ENCODE measurements at regions not wholly inside any gene's neighbourhood (a gene's known extent, or its start where the extent isn't known, plus 50 kb on each side); places are given as distances from the start of the nearest gene placed in this dataset.
"Not testable (repeated sequence)": the region's sequence is repeated elsewhere in the genome, so short reads cannot be mapped to it uniquely, and the experiment has no call there.

DNA sequence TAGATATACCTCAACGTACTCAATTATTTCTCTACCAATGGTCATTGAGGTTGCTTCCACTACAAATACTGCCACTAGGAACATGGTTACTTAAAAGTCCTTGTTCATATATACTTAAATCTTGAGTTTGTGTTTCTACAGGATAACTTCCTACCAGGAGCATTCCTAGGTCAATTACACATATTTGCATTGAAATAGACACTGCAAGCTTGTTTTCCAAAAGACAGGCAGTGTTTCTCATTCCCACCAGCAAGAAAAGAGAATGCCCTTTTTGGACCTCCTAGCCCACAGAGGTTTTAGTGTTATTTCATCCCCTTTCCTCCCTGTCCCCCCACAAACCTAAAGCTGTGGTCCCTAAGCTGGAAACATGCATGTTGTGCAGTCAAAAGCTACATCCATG, 177.3 kb downstream of the ID4 start:
- 38 to 48% methylated on average over 1 of the region's 1 CpG for WGBS, 2 experiments (ENCODE audit: low coverage in 1 of 2, low lambda C conversion rate in 2 of 2, missing lambda C conversion rate in 2 of 2)
- no peak for DNase-seq
- no peaks in the 10 kb centered on the region for H4K20me1 ChIP-seq (ENCODE audit: insufficient read depth)
- no peak overlapping the region for H3K4me3 ChIP-seq
- no peaks in the 10 kb centered on the region for H3K4me1 ChIP-seq (ENCODE audit: insufficient read depth)
- H3K9me2 ChIP-seq (ENCODE audit: insufficient read depth), result no peaks in the 10 kb centered on the region
- no peaks in the 10 kb centered on the region for H3K36me3 ChIP-seq (ENCODE audit: low read depth)
- H2AFZ ChIP-seq, result no peak overlapping the region
- TF ChIP-seq EZH2 (IDR thresholded peaks at IDR 0.05; ENCODE audit: insufficient read depth, poor library complexity, severe bottlenecking) (no peak), EZH2phosphoT487 (IDR thresholded peaks at IDR 0.05; ENCODE audit: insufficient read depth, low read depth) (no peak)
- H3F3A ChIP-seq (ENCODE audit: insufficient read depth), result no peaks in the 10 kb centered on the region
- H3K79me2 ChIP-seq (ENCODE audit: insufficient read depth), result no peaks in the 10 kb centered on the region
- no peak overlapping the region for H3K4me2 ChIP-seq (ENCODE audit: unreplicated experiment)
- no peak overlapping the region for H3K9ac ChIP-seq
- H3K27me3 ChIP-seq (replicated peaks; ENCODE audit: insufficient read depth), result no peaks in the 10 kb centered on the region
- in situ Hi-C loops (cut with MboI), result no loop called here
- H3K9me3 ChIP-seq (ENCODE audit: low read depth), result no peaks in the 10 kb centered on the region
- no peak overlapping the region for H3K27ac ChIP-seq

DNA sequence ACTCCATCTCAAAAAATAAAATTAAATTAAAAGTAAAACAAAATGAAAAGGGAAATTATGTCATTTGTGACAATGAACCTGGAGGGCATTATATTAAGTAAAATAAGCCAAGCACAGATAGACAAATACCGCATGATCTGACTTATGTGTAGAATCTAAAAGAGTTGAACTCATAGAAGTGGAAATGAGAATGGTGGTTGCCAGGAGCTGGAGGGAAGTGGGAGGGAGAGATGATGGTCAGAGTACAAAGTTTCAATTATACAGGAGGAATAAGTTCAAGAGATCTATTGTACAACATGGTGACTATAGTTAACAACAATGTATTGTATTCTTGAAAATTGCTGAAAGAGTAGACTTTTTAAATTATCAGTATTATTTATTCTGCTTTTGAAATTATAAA, 183.4 kb downstream of the ID4 start:
- H3K4me3 ChIP-seq, result no peak overlapping the region
- H3F3A ChIP-seq (ENCODE audit: insufficient read depth), result no peaks in the 10 kb centered on the region
- no peaks in the 10 kb centered on the region for H3K4me1 ChIP-seq (ENCODE audit: insufficient read depth)
- TF ChIP-seq EZH2 (IDR thresholded peaks at IDR 0.05; ENCODE audit: insufficient read depth, poor library complexity, severe bottlenecking), result no peak
- no peak for TF ChIP-seq EZH2phosphoT487 (IDR thresholded peaks at IDR 0.05; ENCODE audit: insufficient read depth, low read depth)
- H3K9me3 ChIP-seq (ENCODE audit: low read depth), result no peaks in the 10 kb centered on the region
- no peaks in the 10 kb centered on the region for H3K36me3 ChIP-seq (ENCODE audit: low read depth)
- H3K27me3 ChIP-seq (replicated peaks; ENCODE audit: insufficient read depth), result no peaks in the 10 kb centered on the region
- WGBS, 2 experiments (ENCODE audit: low coverage in 1 of 2, low lambda C conversion rate in 2 of 2, missing lambda C conversion rate in 2 of 2), result 51 to 57% methylated on average over 1 of the region's 1 CpG
- no peak overlapping the region for H2AFZ ChIP-seq
- H3K27ac ChIP-seq, result no peak overlapping the region
- H3K9ac ChIP-seq, result no peak overlapping the region
- DNase-seq, result no peak
- no peaks in the 10 kb centered on the region for H4K20me1 ChIP-seq (ENCODE audit: insufficient read depth)
- H3K4me2 ChIP-seq (ENCODE audit: unreplicated experiment), result no peak overlapping the region
- H3K79me2 ChIP-seq (ENCODE audit: insufficient read depth), result no peaks in the 10 kb centered on the region
- no peaks in the 10 kb centered on the region for H3K9me2 ChIP-seq (ENCODE audit: insufficient read depth)
- in situ Hi-C loops (cut with MboI), result no loop called here

DNA sequence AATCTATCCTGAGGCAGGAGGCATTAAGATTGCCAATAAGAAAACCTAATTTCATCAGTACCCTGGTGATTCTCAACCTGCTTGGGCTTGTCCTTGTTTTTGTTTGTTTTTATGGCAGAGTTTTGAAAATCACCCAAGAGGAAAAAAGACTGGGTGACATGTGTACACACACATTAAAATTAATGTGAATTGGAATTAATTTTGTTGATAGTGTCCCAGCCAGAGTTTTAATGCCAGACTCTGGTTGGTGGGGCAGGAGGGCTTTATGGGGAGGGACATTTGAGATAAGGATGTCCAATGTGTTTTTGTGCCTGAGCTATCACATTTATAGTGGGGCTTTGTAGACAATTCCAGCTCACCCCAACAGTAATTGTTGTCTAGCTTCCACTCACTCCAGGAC, 184.6 kb downstream of the ID4 start:
- Histone ChIP-seq H3K9ac (no peak overlapping the region), H3K9me2 (ENCODE audit: insufficient read depth) (no peaks in the 10 kb centered on the region), H4K20me1 (ENCODE audit: insufficient read depth) (no peaks in the 10 kb centered on the region), H3K27me3 (replicated peaks; ENCODE audit: insufficient read depth) (no peaks in the 10 kb centered on the region), H3K4me2 (ENCODE audit: unreplicated experiment) (no peak overlapping the region), H3K9me3 (ENCODE audit: low read depth) (no peaks in the 10 kb centered on the region), H3F3A (ENCODE audit: insufficient read depth) (no peaks in the 10 kb centered on the region), H3K4me3 (no peak overlapping the region), H3K36me3 (ENCODE audit: low read depth) (no peaks in the 10 kb centered on the region), H3K4me1 (ENCODE audit: insufficient read depth) (no peaks in the 10 kb centered on the region), H3K27ac (no peak overlapping the region), H3K79me2 (ENCODE audit: insufficient read depth) (no peaks in the 10 kb centered on the region), H2AFZ (no peak overlapping the region)
- DNase-seq, result no peak
- in situ Hi-C loops (cut with MboI), result no loop called here
- TF ChIP-seq EZH2 (IDR thresholded peaks at IDR 0.05; ENCODE audit: insufficient read depth, poor library complexity, severe bottlenecking) (no peak), EZH2phosphoT487 (IDR thresholded peaks at IDR 0.05; ENCODE audit: insufficient read depth, low read depth) (no peak)

DNA sequence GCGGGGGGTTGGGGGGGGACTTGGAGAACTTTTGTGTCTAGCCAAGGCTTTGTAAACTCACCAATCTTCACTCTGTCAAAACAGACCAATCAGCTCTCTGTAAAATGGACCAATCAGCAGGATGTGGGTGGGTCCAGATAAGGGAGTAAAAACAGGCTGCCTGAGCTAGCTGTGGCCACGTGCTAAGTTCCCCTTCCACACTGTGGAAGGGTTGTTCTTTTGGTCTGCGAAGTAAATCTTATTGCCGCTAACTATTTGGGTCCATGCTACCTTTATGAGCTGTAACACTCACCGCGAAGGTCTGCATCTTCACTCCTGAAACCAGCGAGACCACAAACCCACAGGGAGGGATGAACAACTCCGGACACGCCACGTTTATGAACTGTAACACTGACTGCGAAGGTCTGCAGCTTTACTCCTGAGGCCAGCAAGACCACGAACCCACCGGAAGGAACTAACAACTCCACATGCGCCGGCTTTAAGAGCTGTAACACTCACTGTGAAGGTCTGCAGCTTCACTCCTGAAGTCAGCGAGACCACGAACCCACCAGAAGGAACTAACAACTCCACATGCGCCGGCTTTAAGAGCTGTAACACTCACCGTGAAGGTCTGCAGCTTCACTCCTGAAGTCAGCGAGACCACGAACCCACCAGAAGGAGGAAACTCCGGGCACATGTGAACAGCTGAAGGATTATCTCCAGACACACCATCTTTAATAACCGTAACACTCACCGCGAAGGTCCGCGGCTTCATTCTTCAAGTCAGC, 186.6 kb downstream of the ID4 start:
- H3K79me2 ChIP-seq (ENCODE audit: insufficient read depth); H3K9ac ChIP-seq; H4K20me1 ChIP-seq (ENCODE audit: insufficient read depth); H3F3A ChIP-seq (ENCODE audit: insufficient read depth); H3K4me3 ChIP-seq; H3K4me2 ChIP-seq (ENCODE audit: unreplicated experiment); H2AFZ ChIP-seq; in situ Hi-C loops (cut with MboI); H3K4me1 ChIP-seq (ENCODE audit: insufficient read depth); H3K27ac ChIP-seq; H3K9me3 ChIP-seq (ENCODE audit: low read depth); H3K36me3 ChIP-seq (ENCODE audit: low read depth); DNase-seq; H3K9me2 ChIP-seq (ENCODE audit: insufficient read depth); H3K27me3 ChIP-seq (replicated peaks; ENCODE audit: insufficient read depth): not testable (repeated sequence)
- 77 to 80% methylated on average over 23 to 28 of the region's 28 CpGs for WGBS, 2 experiments (ENCODE audit: low coverage in 1 of 2, low lambda C conversion rate in 2 of 2, missing lambda C conversion rate in 2 of 2)

DNA sequence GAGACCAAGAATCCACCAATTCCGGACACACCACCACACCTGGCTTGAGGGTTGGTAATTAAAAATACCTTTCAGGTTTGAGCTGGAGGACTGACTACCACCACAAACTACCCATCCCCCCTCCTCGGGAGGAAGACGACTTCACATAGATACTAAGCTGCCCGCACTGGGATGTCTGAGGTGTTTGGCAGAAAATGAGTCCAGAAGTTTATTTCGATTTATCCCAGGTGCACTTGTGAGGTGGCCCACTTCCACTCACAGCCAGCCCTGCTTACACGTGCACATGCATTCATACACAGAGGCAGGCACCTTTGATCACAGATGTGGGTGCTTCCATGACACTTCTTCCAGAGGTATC, 187.1 kb downstream of the ID4 start:
- Histone ChIP-seq H3K4me3 (no peak overlapping the region), H3K9me3 (ENCODE audit: low read depth) (no peaks in the 10 kb centered on the region), H3K36me3 (ENCODE audit: low read depth) (no peaks in the 10 kb centered on the region), H3K9me2 (ENCODE audit: insufficient read depth) (no peaks in the 10 kb centered on the region), H3K4me2 (ENCODE audit: unreplicated experiment) (no peak overlapping the region), H3K9ac (no peak overlapping the region), H2AFZ (no peak overlapping the region), H3K4me1 (ENCODE audit: insufficient read depth) (no peaks in the 10 kb centered on the region), H4K20me1 (ENCODE audit: insufficient read depth) (no peaks in the 10 kb centered on the region), H3K27ac (no peak overlapping the region), H3F3A (ENCODE audit: insufficient read depth) (no peaks in the 10 kb centered on the region), H3K27me3 (replicated peaks; ENCODE audit: insufficient read depth) (no peaks in the 10 kb centered on the region), H3K79me2 (ENCODE audit: insufficient read depth) (no peaks in the 10 kb centered on the region)
- no peak for TF ChIP-seq EZH2phosphoT487 (IDR thresholded peaks at IDR 0.05; ENCODE audit: insufficient read depth, low read depth)
- TF ChIP-seq EZH2 (IDR thresholded peaks at IDR 0.05; ENCODE audit: insufficient read depth, poor library complexity, severe bottlenecking), result no peak
- 62 to 74% methylated on average over 6 of the region's 6 CpGs for WGBS, 2 experiments (ENCODE audit: low coverage in 1 of 2, low lambda C conversion rate in 2 of 2, missing lambda C conversion rate in 2 of 2)
- DNase-seq, result no peak
- in situ Hi-C loops (cut with MboI), result no loop called here

Data from GM23248 (cell line).